Liver (tissue), 3 donors: ENCODE measurements at regions not wholly inside any gene's neighbourhood (a gene's known extent, or its start where the extent isn't known, plus 50 kb on each side); places are given as distances from the start of the nearest gene placed in this dataset.

Experiments used
- EGR1 ChIP-seq, 2 donors: IDR thresholded peaks; 2 replicates each; pipeline ENCODE4 v1.6.1; 2016 to 2018; ENCODE audit warnings: antibody characterized with exemption in 2 of 2, low read depth in 2 of 2
- GABPA ChIP-seq, 2 donors: IDR thresholded peaks in 1 of 2; conservative IDR thresholded peaks in 1 of 2; 2 replicates each; pipeline ENCODE4 v1.6.1; 2016; ENCODE audit warnings: antibody characterized with exemption in 2 of 2, mild to moderate bottlenecking in 1 of 2, moderate library complexity in 1 of 2
- HNF4G ChIP-seq: IDR thresholded peaks from 2 replicates; pipeline ENCODE4 v1.6.1; 2016; ENCODE audit warnings: antibody characterized with exemption
- NR2F2 ChIP-seq: IDR thresholded peaks from 2 replicates; pipeline ENCODE4 v1.6.1; 2016; ENCODE audit warnings: antibody characterized with exemption
- RAD21 ChIP-seq, 2 donors: IDR thresholded peaks; 2 replicates each; pipeline ENCODE4 v1.6.1; 2016; ENCODE audit warnings: antibody characterized with exemption in 2 of 2, mild to moderate bottlenecking in 2 of 2
- SP1 ChIP-seq: IDR thresholded peaks from 2 replicates; pipeline ENCODE4 v1.6.1; 2018; ENCODE audit warnings: antibody characterized with exemption, mild to moderate bottlenecking
- TAF1 ChIP-seq: conservative IDR thresholded peaks from 2 replicates; pipeline ENCODE4 v1.6.1; 2016; ENCODE audit warnings: antibody characterized with exemption, mild to moderate bottlenecking
- YY1 ChIP-seq: IDR thresholded peaks from 2 replicates; pipeline ENCODE4 v1.6.1; 2016; ENCODE audit warnings: antibody characterized with exemption, mild to moderate bottlenecking
- TF ChIP-seq, protein P1 (sequence below): fragments of 150-350 bp; IDR thresholded peaks from 2 replicates; pipeline ENCODE4 v1.5.1; 2017; ENCODE audit warnings: improper control_type of control experiment, low read depth, low read length; ENCODE audit not compliant: missing input control
- TF ChIP-seq, protein P2 (sequence below): IDR thresholded peaks from 2 replicates; pipeline ENCODE4 v1.6.1; 2016; ENCODE audit warnings: antibody characterized with exemption
- donor health status: healthy.
- donor health status: healthy.

DNA sequence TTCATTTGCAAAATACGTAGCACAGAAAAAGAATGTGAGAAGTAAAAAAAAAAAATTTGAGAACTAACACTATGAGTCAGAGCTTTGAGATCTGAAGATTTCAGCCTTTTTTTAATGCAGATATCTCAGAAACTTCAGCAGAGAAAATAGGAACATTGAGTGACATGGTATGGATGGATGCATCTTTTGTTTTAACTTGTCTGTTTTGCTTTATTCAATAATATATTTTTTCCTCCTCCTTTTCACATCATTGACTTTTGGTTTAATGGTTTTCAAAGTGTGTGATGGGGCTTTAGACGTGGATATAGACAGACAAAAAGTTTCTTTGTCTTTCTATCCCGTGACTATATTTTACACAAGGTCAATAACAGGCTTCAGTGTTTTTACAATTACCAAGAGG lies 426.7 kb upstream of the FRG2C start:
- TF ChIP-seq, protein P1, sequence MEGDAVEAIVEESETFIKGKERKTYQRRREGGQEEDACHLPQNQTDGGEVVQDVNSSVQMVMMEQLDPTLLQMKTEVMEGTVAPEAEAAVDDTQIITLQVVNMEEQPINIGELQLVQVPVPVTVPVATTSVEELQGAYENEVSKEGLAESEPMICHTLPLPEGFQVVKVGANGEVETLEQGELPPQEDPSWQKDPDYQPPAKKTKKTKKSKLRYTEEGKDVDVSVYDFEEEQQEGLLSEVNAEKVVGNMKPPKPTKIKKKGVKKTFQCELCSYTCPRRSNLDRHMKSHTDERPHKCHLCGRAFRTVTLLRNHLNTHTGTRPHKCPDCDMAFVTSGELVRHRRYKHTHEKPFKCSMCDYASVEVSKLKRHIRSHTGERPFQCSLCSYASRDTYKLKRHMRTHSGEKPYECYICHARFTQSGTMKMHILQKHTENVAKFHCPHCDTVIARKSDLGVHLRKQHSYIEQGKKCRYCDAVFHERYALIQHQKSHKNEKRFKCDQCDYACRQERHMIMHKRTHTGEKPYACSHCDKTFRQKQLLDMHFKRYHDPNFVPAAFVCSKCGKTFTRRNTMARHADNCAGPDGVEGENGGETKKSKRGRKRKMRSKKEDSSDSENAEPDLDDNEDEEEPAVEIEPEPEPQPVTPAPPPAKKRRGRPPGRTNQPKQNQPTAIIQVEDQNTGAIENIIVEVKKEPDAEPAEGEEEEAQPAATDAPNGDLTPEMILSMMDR: no peak
- TF ChIP-seq SP1: no peak
- no peak for TF ChIP-seq YY1
- no peak for TF ChIP-seq GABPA (IDR thresholded peaks at IDR 0.05 in 1 of 2, conservative IDR thresholded peaks at IDR 0.05 in 1 of 2)
- TF ChIP-seq HNF4G: no peak
- TF ChIP-seq, protein P2, sequence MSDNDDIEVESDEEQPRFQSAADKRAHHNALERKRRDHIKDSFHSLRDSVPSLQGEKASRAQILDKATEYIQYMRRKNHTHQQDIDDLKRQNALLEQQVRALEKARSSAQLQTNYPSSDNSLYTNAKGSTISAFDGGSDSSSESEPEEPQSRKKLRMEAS: no peak
- no peak for TF ChIP-seq NR2F2
- no peak for TF ChIP-seq TAF1
- no peak for TF ChIP-seq EGR1 (IDR thresholded peaks at IDR 0.05; ENCODE audit: low read depth in 2 of 2)
- TF ChIP-seq RAD21 (IDR thresholded peaks at IDR 0.05): no peak
